Astrocyte (in vitro differentiated cells and primary cell): ENCODE measurements at regions not wholly inside any gene's neighbourhood (a gene's known extent, or its start where the extent isn't known, plus 50 kb on each side); places are given as distances from the start of the nearest gene placed in this dataset.

ENCODE experiments used
- DNase-seq: peaks from one replicate; pipeline ENCODE4 v3.0.0-alpha.2; 2010; ENCODE audit warnings: low read depth
- FAIRE-seq: peaks from 2 replicates; lab custom pipeline; 2011; peaks lifted over from hg19 to GRCh38; lab: Jason Lieb, UNC
- H2AFZ ChIP-seq: 2 replicates; pipeline ENCODE4 v1.6.0; 2012; ENCODE audit warnings: low read depth, low read length, inconsistent platforms
- H3K27ac ChIP-seq: 2 replicates; pipeline ENCODE4 v1.5.1; 2011; ENCODE audit warnings: low read depth, low read length, inconsistent platforms
- H3K27me3 ChIP-seq: 2 replicates; pipeline ENCODE4 v1.6.0; 2011; ENCODE audit warnings: low read length, inconsistent platforms; ENCODE audit not compliant: insufficient read depth
- H3K36me3 ChIP-seq: 2 replicates; pipeline ENCODE4 v1.5.1; 2011; ENCODE audit warnings: low read length, inconsistent platforms; ENCODE audit not compliant: insufficient read depth
- H3K4me1 ChIP-seq: 2 replicates; pipeline ENCODE4 v1.5.1; 2011; ENCODE audit warnings: low read length, inconsistent platforms; ENCODE audit not compliant: insufficient read depth
- H3K4me2 ChIP-seq: 2 replicates; pipeline ENCODE4 v1.6.0; 2012; ENCODE audit warnings: low read length, inconsistent platforms
- H3K4me3 ChIP-seq: 2 replicates; pipeline ENCODE4 v1.5.1; 2011; ENCODE audit warnings: low read depth, mild to moderate bottlenecking, low read length, inconsistent platforms; ENCODE audit not compliant: insufficient read depth
- H3K79me2 ChIP-seq: 2 replicates; pipeline ENCODE4 v1.6.0; 2012; ENCODE audit warnings: mild to moderate bottlenecking, low read length, inconsistent platforms; ENCODE audit not compliant: insufficient read depth
- H3K9ac ChIP-seq: 2 replicates; pipeline ENCODE4 v1.6.0; 2012; ENCODE audit warnings: mild to moderate bottlenecking, low read length, inconsistent platforms
- H3K9me3 ChIP-seq: 2 replicates; pipeline ENCODE4 v1.5.1; 2012; ENCODE audit warnings: low read depth, mild to moderate bottlenecking, low read length, inconsistent platforms; ENCODE audit not compliant: insufficient read depth
- H4K20me1 ChIP-seq: 2 replicates; pipeline ENCODE4 v1.6.0; 2012; ENCODE audit warnings: low read length, inconsistent platforms; ENCODE audit not compliant: insufficient read depth
- H3K27ac Mint-ChIP-seq: one replicate; pipeline ENCODE4 v1.8.0; 2021; ENCODE audit warnings: mild to moderate bottlenecking, mixed read lengths; ENCODE audit not compliant: unreplicated experiment
- H3K27me3 Mint-ChIP-seq: one replicate; pipeline ENCODE4 v1.8.0; 2021; ENCODE audit warnings: low read depth, mixed read lengths; ENCODE audit not compliant: unreplicated experiment
- H3K36me3 Mint-ChIP-seq: one replicate; pipeline ENCODE4 v1.8.0; 2021; ENCODE audit warnings: low read depth, mixed read lengths; ENCODE audit not compliant: unreplicated experiment
- H3K4me1 Mint-ChIP-seq: one replicate; pipeline ENCODE4 v1.8.0; 2021; ENCODE audit warnings: low read depth, mixed read lengths; ENCODE audit not compliant: unreplicated experiment
- H3K4me3 Mint-ChIP-seq: one replicate; pipeline ENCODE4 v1.8.0; 2021; ENCODE audit warnings: mild to moderate bottlenecking, moderate library complexity, mixed read lengths; ENCODE audit not compliant: unreplicated experiment
- H3K9me3 Mint-ChIP-seq: one replicate; pipeline ENCODE4 v1.8.0; 2021; ENCODE audit warnings: mild to moderate bottlenecking, mixed read lengths; ENCODE audit not compliant: unreplicated experiment
- EZH2 ChIP-seq: IDR thresholded peaks from 2 replicates; pipeline ENCODE4 v1.6.1; 2012; ENCODE audit warnings: mild to moderate bottlenecking, low read length, inconsistent platforms; ENCODE audit not compliant: insufficient read depth
- TF ChIP-seq, protein P1 (sequence below): IDR thresholded peaks from 2 replicates; pipeline ENCODE4 v1.5.1; 2011; ENCODE audit warnings: low read depth, mild to moderate bottlenecking, inconsistent platforms, low read length, moderate library complexity; ENCODE audit not compliant: insufficient read depth

DNA sequence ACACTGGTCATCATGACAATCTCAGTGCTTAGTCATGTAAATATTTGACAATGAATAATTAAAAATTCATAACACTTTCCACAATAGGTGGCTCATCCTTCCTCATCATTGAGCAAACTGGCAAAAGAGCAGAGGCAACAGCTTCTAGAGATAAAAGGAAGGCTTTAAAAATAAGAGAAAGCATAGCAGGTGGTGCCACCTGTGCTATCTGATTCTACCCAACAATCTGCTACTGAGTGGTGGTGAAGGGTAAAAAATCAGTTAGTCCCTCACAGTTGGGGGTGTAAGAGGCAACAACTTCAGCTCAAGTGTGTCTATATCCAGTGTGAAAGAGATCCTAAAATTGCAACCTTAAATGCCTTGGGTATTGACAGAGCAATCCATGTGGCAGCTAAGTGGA is 280.1 kb upstream of the PPARGC1A start:
- Histone ChIP-seq H3K4me3 (no peak overlapping the region), H2AFZ (no peak overlapping the region), H3K36me3 (no peaks in the 10 kb centered on the region), H3K27ac (no peak overlapping the region), H3K27me3 (no peaks in the 10 kb centered on the region), H3K4me1 (no peaks in the 10 kb centered on the region), H4K20me1 (no peaks in the 10 kb centered on the region), H3K9ac (no peak overlapping the region), H3K79me2 (no peaks in the 10 kb centered on the region), H3K4me2 (no peak overlapping the region), H3K9me3 (no peaks in the 10 kb centered on the region)
- no peak overlapping the region for H3K27ac Mint-ChIP-seq
- DNase-seq (no peak), FAIRE-seq (no peak)
- H3K9me3 Mint-ChIP-seq: no peaks in the 10 kb centered on the region
- TF ChIP-seq EZH2: no peak
- TF ChIP-seq, protein P1, sequence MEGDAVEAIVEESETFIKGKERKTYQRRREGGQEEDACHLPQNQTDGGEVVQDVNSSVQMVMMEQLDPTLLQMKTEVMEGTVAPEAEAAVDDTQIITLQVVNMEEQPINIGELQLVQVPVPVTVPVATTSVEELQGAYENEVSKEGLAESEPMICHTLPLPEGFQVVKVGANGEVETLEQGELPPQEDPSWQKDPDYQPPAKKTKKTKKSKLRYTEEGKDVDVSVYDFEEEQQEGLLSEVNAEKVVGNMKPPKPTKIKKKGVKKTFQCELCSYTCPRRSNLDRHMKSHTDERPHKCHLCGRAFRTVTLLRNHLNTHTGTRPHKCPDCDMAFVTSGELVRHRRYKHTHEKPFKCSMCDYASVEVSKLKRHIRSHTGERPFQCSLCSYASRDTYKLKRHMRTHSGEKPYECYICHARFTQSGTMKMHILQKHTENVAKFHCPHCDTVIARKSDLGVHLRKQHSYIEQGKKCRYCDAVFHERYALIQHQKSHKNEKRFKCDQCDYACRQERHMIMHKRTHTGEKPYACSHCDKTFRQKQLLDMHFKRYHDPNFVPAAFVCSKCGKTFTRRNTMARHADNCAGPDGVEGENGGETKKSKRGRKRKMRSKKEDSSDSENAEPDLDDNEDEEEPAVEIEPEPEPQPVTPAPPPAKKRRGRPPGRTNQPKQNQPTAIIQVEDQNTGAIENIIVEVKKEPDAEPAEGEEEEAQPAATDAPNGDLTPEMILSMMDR: no peak
- H3K4me1 Mint-ChIP-seq: peaks cover 4% of the 10 kb centered on the region
- no peaks in the 10 kb centered on the region for H3K36me3 Mint-ChIP-seq
- no peak overlapping the region for H3K4me3 Mint-ChIP-seq
- peaks cover 4% of the 10 kb centered on the region for H3K27me3 Mint-ChIP-seq

DNA sequence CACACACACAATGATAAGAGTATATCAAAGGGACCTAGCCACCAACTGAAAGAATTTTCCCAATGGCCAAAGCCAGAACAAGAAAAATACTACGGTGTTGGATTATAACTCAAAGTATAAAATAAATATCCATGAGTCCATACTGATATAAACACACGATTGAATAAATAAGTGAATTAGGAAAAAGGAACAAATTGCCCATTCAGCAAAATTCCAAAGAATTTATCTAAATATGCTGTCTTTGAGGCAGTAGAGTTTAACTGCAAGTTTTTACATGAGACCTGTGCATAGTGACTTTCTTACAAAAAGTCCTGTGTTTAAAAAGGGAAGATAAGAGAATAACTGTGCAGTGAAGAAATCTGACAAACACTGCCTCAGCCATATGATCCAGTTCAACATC is 278.8 kb upstream of the PPARGC1A start:
- Mint-ChIP-seq H3K4me1 (no peaks in the 10 kb centered on the region), H3K9me3 (no peaks in the 10 kb centered on the region), H3K36me3 (no peaks in the 10 kb centered on the region), H3K4me3 (no peak overlapping the region), H3K27me3 (peaks cover 4% of the 10 kb centered on the region), H3K27ac (no peak overlapping the region)
- Histone ChIP-seq H3K4me3 (no peak overlapping the region), H4K20me1 (no peaks in the 10 kb centered on the region), H2AFZ (no peak overlapping the region), H3K36me3 (no peaks in the 10 kb centered on the region), H3K27ac (no peak overlapping the region), H3K9ac (no peak overlapping the region), H3K4me1 (no peaks in the 10 kb centered on the region), H3K79me2 (no peaks in the 10 kb centered on the region), H3K4me2 (no peak overlapping the region), H3K9me3 (no peaks in the 10 kb centered on the region), H3K27me3 (no peaks in the 10 kb centered on the region)
- DNase-seq (no peak), FAIRE-seq (no peak)
- TF ChIP-seq, protein P1: no peak
- TF ChIP-seq EZH2: no peak

DNA sequence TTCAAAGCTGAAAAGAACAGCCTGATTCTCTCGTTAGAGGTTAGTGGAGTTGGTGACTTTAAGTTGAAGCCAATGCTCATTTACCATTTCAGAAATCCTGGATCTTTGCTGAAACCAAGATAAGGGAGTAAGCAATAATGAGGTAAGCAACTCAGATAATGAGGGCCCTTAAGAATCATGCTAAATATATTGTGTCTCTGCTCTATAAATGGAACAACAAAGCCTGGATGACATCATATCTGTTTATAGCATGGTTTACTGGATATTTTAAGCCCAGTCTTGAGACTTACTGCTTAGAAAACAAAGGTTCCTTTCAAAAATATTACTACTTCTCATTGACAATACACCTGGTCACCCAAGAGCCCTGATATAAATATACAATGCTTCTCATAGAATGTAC is 276.7 kb upstream of the PPARGC1A start:
- H3K27ac ChIP-seq: no peak overlapping the region
- H4K20me1 ChIP-seq: no peaks in the 10 kb centered on the region
- TF ChIP-seq, protein P1: no peak
- no peak for TF ChIP-seq EZH2
- FAIRE-seq (no peak), DNase-seq (no peak)
- H3K79me2 ChIP-seq: no peaks in the 10 kb centered on the region
- Mint-ChIP-seq H3K4me3 (no peak overlapping the region), H3K36me3 (no peaks in the 10 kb centered on the region), H3K9me3 (no peaks in the 10 kb centered on the region), H3K27me3 (peaks cover 4% of the 10 kb centered on the region), H3K4me1 (no peaks in the 10 kb centered on the region), H3K27ac (no peak overlapping the region)
- no peak overlapping the region for H2AFZ ChIP-seq
- no peak overlapping the region for H3K4me3 ChIP-seq
- H3K4me2 ChIP-seq: no peak overlapping the region
- no peaks in the 10 kb centered on the region for H3K27me3 ChIP-seq
- H3K36me3 ChIP-seq: no peaks in the 10 kb centered on the region
- H3K9me3 ChIP-seq: no peaks in the 10 kb centered on the region
- H3K9ac ChIP-seq: no peak overlapping the region
- no peaks in the 10 kb centered on the region for H3K4me1 ChIP-seq
